ENCODE measurements at regions not wholly inside any gene's neighbourhood (a gene's known extent, or its start where the extent isn't known, plus 50 kb on each side); places are given as distances from the start of the nearest gene placed in this dataset.

- no peak for TF ChIP-seq CTCF (IDR thresholded peaks at IDR 0.05; ENCODE audit: low read depth, low read length)
- Histone ChIP-seq H3K4me1 (no peaks in the 10 kb centered on the region), H3K9me3 (no peaks in the 10 kb centered on the region), H3K4me3 (ENCODE audit: low read depth, low read length) (no peak overlapping the region), H3K36me3 (no peaks in the 10 kb centered on the region), H3K27me3 (no peaks in the 10 kb centered on the region)
- no peak for DNase-seq
Measured at GRCh38 chr7:96401200-96401599, 79.3 kb upstream of the SLC25A13 start.

- no peak for DNase-seq
- Histone ChIP-seq H3K4me1 (no peaks in the 10 kb centered on the region), H3K9me3 (no peaks in the 10 kb centered on the region), H3K27me3 (no peaks in the 10 kb centered on the region), H3K36me3 (no peaks in the 10 kb centered on the region), H3K4me3 (ENCODE audit: low read depth, low read length) (no peak overlapping the region)
- TF ChIP-seq CTCF (IDR thresholded peaks at IDR 0.05; ENCODE audit: low read depth, low read length): no peak
Measured at GRCh38 chr7:96400518-96400917, 78.6 kb upstream of the SLC25A13 start.

GRCh38 chr7:96400001-96400400, 78.1 kb upstream of the SLC25A13 start:
- no peaks in the 10 kb centered on the region for H3K9me3 ChIP-seq
- no peaks in the 10 kb centered on the region for H3K36me3 ChIP-seq
- H3K4me3 ChIP-seq (ENCODE audit: low read depth, low read length): no peak overlapping the region
- DNase-seq: no peak
- no peaks in the 10 kb centered on the region for H3K27me3 ChIP-seq
- TF ChIP-seq CTCF (IDR thresholded peaks at IDR 0.05; ENCODE audit: low read depth, low read length): no peak
- H3K4me1 ChIP-seq: no peaks in the 10 kb centered on the region

GRCh38 chr7:96397936-96398598, 76.2 kb upstream of the SLC25A13 start:
- H3K36me3 ChIP-seq: no peaks in the 10 kb centered on the region
- no peaks in the 10 kb centered on the region for H3K9me3 ChIP-seq
- no peak for TF ChIP-seq CTCF (IDR thresholded peaks at IDR 0.05; ENCODE audit: low read depth, low read length)
- no peak for DNase-seq
- H3K4me1 ChIP-seq: no peaks in the 10 kb centered on the region
- H3K4me3 ChIP-seq (ENCODE audit: low read depth, low read length): no peak overlapping the region
- H3K27me3 ChIP-seq: no peaks in the 10 kb centered on the region

GRCh38 chr7:96388620-96389383, 66.9 kb upstream of the SLC25A13 start:
- no peak for DNase-seq
- no peaks in the 10 kb centered on the region for H3K4me1 ChIP-seq
- no peak overlapping the region for H3K4me3 ChIP-seq (ENCODE audit: low read depth, low read length)
- no peaks in the 10 kb centered on the region for H3K36me3 ChIP-seq
- no peaks in the 10 kb centered on the region for H3K9me3 ChIP-seq
- no peak for TF ChIP-seq CTCF (IDR thresholded peaks at IDR 0.05; ENCODE audit: low read depth, low read length)
- H3K27me3 ChIP-seq: no peaks in the 10 kb centered on the region

GRCh38 chr7:96388166-96388565, 66.3 kb upstream of the SLC25A13 start:
- Histone ChIP-seq H3K27me3 (no peaks in the 10 kb centered on the region), H3K4me3 (ENCODE audit: low read depth, low read length) (no peak overlapping the region), H3K4me1 (no peaks in the 10 kb centered on the region), H3K36me3 (no peaks in the 10 kb centered on the region), H3K9me3 (no peaks in the 10 kb centered on the region)
- no peak for DNase-seq
- TF ChIP-seq CTCF (IDR thresholded peaks at IDR 0.05; ENCODE audit: low read depth, low read length): no peak
